HepG2 (cell line): ENCODE measurements at regions not wholly inside any gene's neighbourhood (a gene's known extent, or its start where the extent isn't known, plus 50 kb on each side); places are given as distances from the start of the nearest gene placed in this dataset.

ENCODE experiments used
- ATAC-seq: fragments of 200-7000 bp; cut with Tn5 transposase; 3 replicates; pipeline ENCODE4 v1.9.1; 2020; ENCODE audit warnings: mild to moderate bottlenecking, moderate library complexity
- BruUV-seq: library from RNA; stranded (reverse); fragments of 400-500 nt; replicated peaks from 2 replicates; lab custom pipeline; 2021; lab: Mats Ljungman, UMichigan
- CTCF ChIA-PET: fragments of 300-600 bp; formaldehyde crosslinking; extraction: SDS; loops from one replicate; lab custom pipeline; 2021; ENCODE audit warnings: low total read pairs, inconsistent platforms, low intra/inter-chr PET ratio; lab: Yijun Ruan, JAX
- POLR2A ChIA-PET: fragments of 350-600 bp; sonication (Branson Sonifier 250); formaldehyde crosslinking; loops from one replicate; lab custom pipeline; 2020; ENCODE audit warnings: antibody characterized with exemption, inconsistent platforms; lab: Yijun Ruan, JAX
- DNase-seq: peaks from one replicate; pipeline ENCODE4 v3.0.0-alpha.2; 2015; ENCODE audit warnings: low spot score
- FAIRE-seq: peaks from 3 replicates; lab custom pipeline; 2011; peaks lifted over from hg19 to GRCh38; lab: Jason Lieb, UNC
- H2AFZ ChIP-seq: one replicate; pipeline ENCODE4 v1.6.1; 2011; ENCODE audit warnings: low read length, inconsistent platforms
- H3K27ac ChIP-seq: fragments of 300-600 bp; 3 replicates; pipeline ENCODE4 v1.8.0; 2011; ENCODE audit warnings: mixed run types, mild to moderate bottlenecking, mixed read lengths, low read length, inconsistent platforms; ENCODE audit not compliant: insufficient read depth; ENCODE audit errors: extremely low read length
- H3K27me3 ChIP-seq, 2 experiments: fragments of 200-600 bp in 1 of 2; 2 replicates in 1 of 2; 3 replicates in 1 of 2; pipeline versions ENCODE4 v1.6.0 to v1.8.0; 2011; ENCODE audit warnings: low read length in 2 of 2, mild to moderate bottlenecking in 2 of 2, moderate library complexity in 2 of 2, inconsistent platforms in 1 of 2; ENCODE audit not compliant: insufficient read depth in 2 of 2, control insufficient read depth in 1 of 2
- H3K36me3 ChIP-seq, 2 experiments: fragments of 200-600 bp in 1 of 2; replicated peaks in 1 of 2; 2 replicates in 1 of 2; 3 replicates in 1 of 2; pipeline versions ENCODE4 v1.5.1 to v1.8.0; 2011; ENCODE audit warnings: low read length in 2 of 2, inconsistent platforms in 1 of 2; ENCODE audit not compliant: insufficient read depth in 2 of 2, control insufficient read depth in 1 of 2
- H3K4me1 ChIP-seq: 2 replicates; pipeline ENCODE4 v1.5.1; 2012; ENCODE audit warnings: low read length, inconsistent platforms; ENCODE audit not compliant: insufficient read depth
- H3K4me2 ChIP-seq: 2 replicates; pipeline ENCODE4 v1.6.0; 2011; ENCODE audit warnings: low read depth, low read length, inconsistent platforms
- H3K4me3 ChIP-seq, 3 experiments: fragments of 200-600 bp in 1 of 3; sonication (generic), shearing (Covaris generic) in 1 of 3; replicated peaks in 1 of 3; 2 replicates each; pipeline ENCODE4 v1.5.1; 2011 to 2016; ENCODE audit warnings: low read length in 3 of 3, inconsistent platforms in 2 of 3, low read depth in 2 of 3, mild to moderate bottlenecking in 2 of 3, control low read depth in 1 of 3, mixed read lengths in 1 of 3; ENCODE audit not compliant: insufficient read depth in 1 of 3
- H3K79me2 ChIP-seq: one replicate; pipeline ENCODE4 v1.6.1; 2011; ENCODE audit warnings: low read length, inconsistent platforms; ENCODE audit not compliant: insufficient read depth
- H3K9ac ChIP-seq: 2 replicates; pipeline ENCODE4 v1.6.0; 2011; ENCODE audit warnings: mild to moderate bottlenecking, low read depth, low read length, inconsistent platforms; ENCODE audit not compliant: insufficient read depth
- H3K9me3 ChIP-seq: 2 replicates; pipeline ENCODE4 v1.5.1; 2012; ENCODE audit warnings: mild to moderate bottlenecking, low read length
- H4K20me1 ChIP-seq: 2 replicates; pipeline ENCODE4 v1.6.0; 2011; ENCODE audit warnings: inconsistent platforms, mild to moderate bottlenecking, low read length, moderate library complexity; ENCODE audit not compliant: insufficient read depth
- JUND ChIP-seq: sonication (generic); formaldehyde crosslinking; IDR thresholded peaks from 2 replicates; pipeline ENCODE4 v1.8.0; 2022; ENCODE audit warnings: mild to moderate bottlenecking, missing genetic modification reagents
- KLF16 ChIP-seq, 2 experiments: sonication (generic) in 1 of 2; formaldehyde crosslinking in 1 of 2; IDR thresholded peaks; 2 replicates each; pipeline versions ENCODE4 v1.6.1 to v1.8.0; 2016 to 2023; ENCODE audit warnings: missing genetic modification reagents in 2 of 2, missing compliant biosample characterization in 1 of 2
- MEIS2 ChIP-seq: sonication (generic); formaldehyde crosslinking; IDR thresholded peaks from 2 replicates; pipeline ENCODE4 v1.9.0; 2021; ENCODE audit warnings: mild to moderate bottlenecking, missing genetic modification reagents
- NBN ChIP-seq: fragments of 450-650 bp; conservative IDR thresholded peaks from 2 replicates; pipeline ENCODE4 v1.6.1; 2017
- RNF2 ChIP-seq: fragments of 450-650 bp; conservative IDR thresholded peaks from 2 replicates; pipeline ENCODE4 v1.6.1; 2016; ENCODE audit warnings: low read depth
- SOX13 ChIP-seq, 3 experiments: fragments of 450-650 bp in 1 of 3; sonication (generic) in 1 of 3; formaldehyde crosslinking in 1 of 3; IDR thresholded peaks in 2 of 3; conservative IDR thresholded peaks in 1 of 3; 2 replicates each; pipeline versions ENCODE4 v1.5.0 to v1.6.1; 2016 to 2020; ENCODE audit warnings: antibody characterized with exemption in 1 of 3, mild to moderate bottlenecking in 1 of 3, missing compliant biosample characterization in 1 of 3, missing genetic modification reagents in 1 of 3, moderate library complexity in 1 of 3
- SUZ12 ChIP-seq: fragments of 150-350 bp; IDR thresholded peaks from 2 replicates; pipeline ENCODE4 v1.6.1; 2014; ENCODE audit warnings: low read depth, low read length
- THYN1 ChIP-seq: sonication (generic); formaldehyde crosslinking; IDR thresholded peaks from 2 replicates; pipeline ENCODE4 v1.8.1; 2023; ENCODE audit warnings: low read depth, mild to moderate bottlenecking, moderate library complexity, missing genetic modification reagents, borderline replicate concordance
- ZFP1 ChIP-seq: IDR thresholded peaks from 2 replicates; pipeline ENCODE4 v1.6.1; 2016
- ZNF24 ChIP-seq: fragments of 450-650 bp; IDR thresholded peaks from 2 replicates; pipeline ENCODE4 v1.6.1; 2017; ENCODE audit warnings: antibody characterized with exemption, mild to moderate bottlenecking
- WGBS: methylation state at CpG from one replicate; pipeline ENCODE4 v1.1.6; 2017; ENCODE audit warnings: low lambda C conversion rate; 5-methylcytosine and 5-hydroxymethylcytosine counted together
- in situ Hi-C: cut with HindIII; loops from 2 replicates; pipeline ENCODE4 v1.10.0; 2017; ENCODE audit warnings: low pct_unique_long_range_greater_than_20kb; ENCODE audit not compliant: extremely low pct_ligation_motif_present
- intact Hi-C: fragments of 100-400 bp; cut with micrococcal nuclease; formaldehyde crosslinking; loops from one replicate; pipeline ENCODE4 v1.10.0; 2022; ENCODE audit not compliant: unreplicated experiment
- TF ChIP-seq, protein P1 (sequence below): sonication (generic); formaldehyde crosslinking; conservative IDR thresholded peaks from 2 replicates; pipeline ENCODE4 v1.4.0; 2020; ENCODE audit warnings: missing genetic modification reagents
- TF ChIP-seq, protein P2 (sequence below): IDR thresholded peaks from 2 replicates; pipeline ENCODE4 v1.6.1; 2016; ENCODE audit warnings: low read depth
- TF ChIP-seq, protein P3 (sequence below): sonication (generic); formaldehyde crosslinking; IDR thresholded peaks from 2 replicates; pipeline ENCODE4 v1.5.1; 2020; ENCODE audit warnings: missing genetic modification reagents, mild to moderate bottlenecking, borderline replicate concordance
- TF ChIP-seq, protein P4 (sequence below): IDR thresholded peaks from 2 replicates; pipeline ENCODE4 v1.6.1; 2012; ENCODE audit warnings: low read length, improper control_type of control experiment

DNA sequence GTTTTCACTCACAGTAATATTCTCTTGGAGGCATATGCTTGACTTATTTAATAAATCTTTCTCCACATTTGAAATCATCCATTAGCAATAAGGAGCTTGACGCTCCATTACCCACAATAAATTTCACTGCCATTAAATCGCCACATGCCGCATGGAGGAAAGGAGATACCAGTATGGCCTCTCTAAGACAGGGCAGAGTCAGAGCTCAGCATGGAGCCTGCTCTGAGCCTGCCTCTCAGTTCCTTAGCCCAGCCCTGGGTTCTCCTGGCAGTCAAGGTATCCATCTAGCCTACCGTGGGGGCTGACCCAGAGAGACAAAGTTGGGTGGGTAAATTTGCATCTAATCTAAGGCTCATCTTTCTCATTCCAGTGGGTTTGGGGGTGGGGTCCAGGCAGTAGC, 80.3 kb upstream of the CES5A start (continued):
- TF ChIP-seq, protein P1, sequence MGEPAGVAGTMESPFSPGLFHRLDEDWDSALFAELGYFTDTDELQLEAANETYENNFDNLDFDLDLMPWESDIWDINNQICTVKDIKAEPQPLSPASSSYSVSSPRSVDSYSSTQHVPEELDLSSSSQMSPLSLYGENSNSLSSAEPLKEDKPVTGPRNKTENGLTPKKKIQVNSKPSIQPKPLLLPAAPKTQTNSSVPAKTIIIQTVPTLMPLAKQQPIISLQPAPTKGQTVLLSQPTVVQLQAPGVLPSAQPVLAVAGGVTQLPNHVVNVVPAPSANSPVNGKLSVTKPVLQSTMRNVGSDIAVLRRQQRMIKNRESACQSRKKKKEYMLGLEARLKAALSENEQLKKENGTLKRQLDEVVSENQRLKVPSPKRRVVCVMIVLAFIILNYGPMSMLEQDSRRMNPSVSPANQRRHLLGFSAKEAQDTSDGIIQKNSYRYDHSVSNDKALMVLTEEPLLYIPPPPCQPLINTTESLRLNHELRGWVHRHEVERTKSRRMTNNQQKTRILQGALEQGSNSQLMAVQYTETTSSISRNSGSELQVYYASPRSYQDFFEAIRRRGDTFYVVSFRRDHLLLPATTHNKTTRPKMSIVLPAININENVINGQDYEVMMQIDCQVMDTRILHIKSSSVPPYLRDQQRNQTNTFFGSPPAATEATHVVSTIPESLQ (CRISPR knock-in tag), result no peak
- TF ChIP-seq, protein P2, sequence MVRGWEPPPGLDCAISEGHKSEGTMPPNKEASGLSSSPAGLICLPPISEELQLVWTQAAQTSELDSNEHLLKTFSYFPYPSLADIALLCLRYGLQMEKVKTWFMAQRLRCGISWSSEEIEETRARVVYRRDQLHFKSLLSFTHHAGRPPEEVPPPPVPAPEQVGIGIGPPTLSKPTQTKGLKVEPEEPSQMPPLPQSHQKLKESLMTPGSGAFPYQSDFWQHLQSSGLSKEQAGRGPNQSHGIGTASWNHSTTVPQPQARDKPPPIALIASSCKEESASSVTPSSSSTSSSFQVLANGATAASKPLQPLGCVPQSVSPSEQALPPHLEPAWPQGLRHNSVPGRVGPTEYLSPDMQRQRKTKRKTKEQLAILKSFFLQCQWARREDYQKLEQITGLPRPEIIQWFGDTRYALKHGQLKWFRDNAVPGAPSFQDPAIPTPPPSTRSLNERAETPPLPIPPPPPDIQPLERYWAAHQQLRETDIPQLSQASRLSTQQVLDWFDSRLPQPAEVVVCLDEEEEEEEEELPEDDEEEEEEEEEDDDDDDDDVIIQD (CRISPR knock-in tag), result no peak
- TF ChIP-seq NBN, result no peak

DNA sequence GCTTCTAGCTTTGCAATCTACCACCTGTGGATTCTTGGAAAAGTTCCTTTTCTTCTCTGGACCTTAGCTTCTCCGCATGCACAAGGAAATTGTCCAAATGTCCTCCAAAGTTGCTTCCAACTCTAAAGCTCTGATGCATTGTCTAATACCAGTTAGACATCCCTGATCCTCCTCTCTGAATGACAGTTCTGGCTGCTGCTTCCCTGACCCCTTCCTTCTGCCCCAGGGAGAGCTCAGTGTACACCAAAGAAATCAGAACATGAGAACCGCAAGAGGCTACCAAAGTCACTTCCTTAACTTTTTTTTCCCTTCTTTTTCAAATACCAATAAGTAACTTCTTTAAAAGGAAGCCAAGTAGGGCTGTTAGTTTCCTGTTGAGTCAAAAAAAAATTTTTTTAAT, 79.7 kb upstream of the CES5A start:
- Histone ChIP-seq H3K9me3 (no peaks in the 10 kb centered on the region), H3K4me3 (no peak overlapping the region), H3K9ac (no peak overlapping the region), H3K4me1 (no peaks in the 10 kb centered on the region), H2AFZ (no peak overlapping the region), H4K20me1 (no peaks in the 10 kb centered on the region), H3K36me3 (no peaks in the 10 kb centered on the region), H3K79me2 (no peaks in the 10 kb centered on the region), H3K27ac (no peak overlapping the region), H3K27me3 (no peaks in the 10 kb centered on the region; a peak in 1 of 5 replicates), H3K4me2 (no peak overlapping the region)
- FAIRE-seq (no peak), ATAC-seq (no peak), DNase-seq (no peak)
- BruUV-seq, result no TSS peak
- CTCF ChIA-PET, result no interaction called here
- 21% methylated on average over 2 of the region's 2 CpGs for WGBS
- intact Hi-C loops (no loop called here), in situ Hi-C loops (no loop called here)
- POLR2A ChIA-PET, result no interaction called here
- TF ChIP-seq JUND (CRISPR knock-in tag), result no peak
- no peak for TF ChIP-seq KLF16 (CRISPR knock-in tag; IDR thresholded peaks at IDR 0.05)
- TF ChIP-seq ZNF24, result no peak
- no peak for TF ChIP-seq MEIS2
- TF ChIP-seq, protein P3, sequence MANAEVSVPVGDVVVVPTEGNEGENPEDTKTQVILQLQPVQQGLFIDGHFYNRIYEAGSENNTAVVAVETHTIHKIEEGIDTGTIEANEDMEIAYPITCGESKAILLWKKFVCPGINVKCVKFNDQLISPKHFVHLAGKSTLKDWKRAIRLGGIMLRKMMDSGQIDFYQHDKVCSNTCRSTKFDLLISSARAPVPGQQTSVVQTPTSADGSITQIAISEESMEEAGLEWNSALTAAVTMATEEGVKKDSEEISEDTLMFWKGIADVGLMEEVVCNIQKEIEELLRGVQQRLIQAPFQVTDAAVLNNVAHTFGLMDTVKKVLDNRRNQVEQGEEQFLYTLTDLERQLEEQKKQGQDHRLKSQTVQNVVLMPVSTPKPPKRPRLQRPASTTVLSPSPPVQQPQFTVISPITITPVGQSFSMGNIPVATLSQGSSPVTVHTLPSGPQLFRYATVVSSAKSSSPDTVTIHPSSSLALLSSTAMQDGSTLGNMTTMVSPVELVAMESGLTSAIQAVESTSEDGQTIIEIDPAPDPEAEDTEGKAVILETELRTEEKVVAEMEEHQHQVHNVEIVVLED (CRISPR knock-in tag), result no peak
- TF ChIP-seq, protein P4, sequence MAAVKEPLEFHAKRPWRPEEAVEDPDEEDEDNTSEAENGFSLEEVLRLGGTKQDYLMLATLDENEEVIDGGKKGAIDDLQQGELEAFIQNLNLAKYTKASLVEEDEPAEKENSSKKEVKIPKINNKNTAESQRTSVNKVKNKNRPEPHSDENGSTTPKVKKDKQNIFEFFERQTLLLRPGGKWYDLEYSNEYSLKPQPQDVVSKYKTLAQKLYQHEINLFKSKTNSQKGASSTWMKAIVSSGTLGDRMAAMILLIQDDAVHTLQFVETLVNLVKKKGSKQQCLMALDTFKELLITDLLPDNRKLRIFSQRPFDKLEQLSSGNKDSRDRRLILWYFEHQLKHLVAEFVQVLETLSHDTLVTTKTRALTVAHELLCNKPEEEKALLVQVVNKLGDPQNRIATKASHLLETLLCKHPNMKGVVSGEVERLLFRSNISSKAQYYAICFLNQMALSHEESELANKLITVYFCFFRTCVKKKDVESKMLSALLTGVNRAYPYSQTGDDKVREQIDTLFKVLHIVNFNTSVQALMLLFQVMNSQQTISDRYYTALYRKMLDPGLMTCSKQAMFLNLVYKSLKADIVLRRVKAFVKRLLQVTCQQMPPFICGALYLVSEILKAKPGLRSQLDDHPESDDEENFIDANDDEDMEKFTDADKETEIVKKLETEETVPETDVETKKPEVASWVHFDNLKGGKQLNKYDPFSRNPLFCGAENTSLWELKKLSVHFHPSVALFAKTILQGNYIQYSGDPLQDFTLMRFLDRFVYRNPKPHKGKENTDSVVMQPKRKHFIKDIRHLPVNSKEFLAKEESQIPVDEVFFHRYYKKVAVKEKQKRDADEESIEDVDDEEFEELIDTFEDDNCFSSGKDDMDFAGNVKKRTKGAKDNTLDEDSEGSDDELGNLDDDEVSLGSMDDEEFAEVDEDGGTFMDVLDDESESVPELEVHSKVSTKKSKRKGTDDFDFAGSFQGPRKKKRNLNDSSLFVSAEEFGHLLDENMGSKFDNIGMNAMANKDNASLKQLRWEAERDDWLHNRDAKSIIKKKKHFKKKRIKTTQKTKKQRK, result no peak
- no peak for TF ChIP-seq ZFP1 (CRISPR knock-in tag)
- TF ChIP-seq RNF2, result no peak
- no peak for TF ChIP-seq THYN1 (CRISPR knock-in tag)
- TF ChIP-seq SOX13 (IDR thresholded peaks at IDR 0.05), result no peak
- TF ChIP-seq SOX13 (CRISPR knock-in tag; conservative IDR thresholded peaks at IDR 0.05 in 1 of 2, IDR thresholded peaks at IDR 0.05 in 1 of 2), result no peak
- TF ChIP-seq SUZ12, result no peak
